Memory B cell (primary cell): ENCODE measurements at regions not wholly inside any gene's neighbourhood (a gene's known extent, or its start where the extent isn't known, plus 50 kb on each side); places are given as distances from the start of the nearest gene placed in this dataset.

Experiments
- ATAC-seq: fragments of 150-1000 bp; cut with Tn5 transposase; 2 replicates; pipeline ENCODE4 v1.10.0; 2021; ENCODE audit warnings: low read depth, mild to moderate bottlenecking, moderate library complexity
- DNase-seq, 2 donors: peaks; one replicate each; pipeline ENCODE4 v3.0.0; 2022; ENCODE audit warnings: low spot score in 2 of 2
- H3K27ac Mint-ChIP-seq: one replicate; pipeline ENCODE4 v1.8.0; 2022; ENCODE audit warnings: mild to moderate bottlenecking, moderate library complexity, mixed read lengths
- H3K27me3 Mint-ChIP-seq: one replicate; pipeline ENCODE4 v1.8.0; 2022; ENCODE audit warnings: mixed read lengths
- H3K36me3 Mint-ChIP-seq: one replicate; pipeline ENCODE4 v1.8.0; 2022; ENCODE audit warnings: mild to moderate bottlenecking, mixed read lengths
- H3K4me1 Mint-ChIP-seq: one replicate; pipeline ENCODE4 v1.8.0; 2022; ENCODE audit warnings: mixed read lengths
- H3K4me3 Mint-ChIP-seq: one replicate; pipeline ENCODE4 v1.8.0; 2022; ENCODE audit warnings: mild to moderate bottlenecking, moderate library complexity, mixed read lengths
- H3K9me3 Mint-ChIP-seq: one replicate; pipeline ENCODE4 v1.8.0; 2022; ENCODE audit warnings: mixed read lengths

DNA sequence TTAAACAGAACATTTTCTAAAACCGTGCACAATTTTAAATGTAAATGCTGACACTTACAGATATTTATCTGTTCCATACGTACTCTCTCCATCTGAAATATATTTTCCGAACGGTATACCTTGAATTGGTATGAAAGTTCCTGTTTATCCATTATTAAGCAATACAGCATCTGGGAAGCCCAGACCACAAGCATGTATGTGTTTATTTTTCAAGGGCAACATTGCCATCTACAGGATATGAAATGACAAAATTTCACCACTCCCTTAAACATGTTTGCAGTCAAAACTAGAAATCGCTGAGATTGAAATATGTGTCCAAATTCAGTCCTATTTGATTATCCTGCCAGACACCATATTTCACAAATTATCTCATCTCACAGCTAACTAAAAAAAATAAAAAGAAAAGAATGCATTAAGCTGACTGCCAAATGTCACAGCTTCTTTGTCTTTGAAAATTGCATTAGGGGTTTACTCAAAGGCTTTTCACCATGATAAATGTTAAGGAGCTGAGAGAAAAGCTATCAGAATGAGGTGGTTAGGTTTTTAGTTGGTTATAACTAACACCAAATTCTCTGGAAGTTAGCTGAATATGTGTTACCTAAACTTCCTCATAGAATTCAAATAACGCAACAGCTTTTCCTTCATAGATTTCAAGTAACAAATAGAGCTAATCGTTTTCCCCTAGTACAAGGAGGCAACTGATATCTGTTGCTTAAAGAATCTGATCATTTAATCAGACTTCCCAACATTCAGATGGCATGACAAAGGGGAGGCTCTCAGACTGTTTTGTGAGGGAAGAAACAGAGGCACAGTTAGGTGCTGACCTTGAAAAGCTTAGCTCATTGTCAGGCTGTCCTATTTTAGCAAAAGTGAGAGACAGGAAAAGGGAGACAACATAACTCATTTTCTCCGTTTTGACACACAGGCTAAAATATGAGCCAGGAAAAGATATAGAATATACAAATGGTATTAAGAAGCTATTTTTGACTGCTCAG is 533.1 kb downstream of the TBL1XR1 start:
- H3K27me3 Mint-ChIP-seq = no peaks in the 10 kb centered on the region
- H3K4me1 Mint-ChIP-seq = no peaks in the 10 kb centered on the region
- no peak overlapping the region for H3K27ac Mint-ChIP-seq
- H3K36me3 Mint-ChIP-seq = no peaks in the 10 kb centered on the region
- ATAC-seq (no peak), DNase-seq (no peak)
- H3K9me3 Mint-ChIP-seq = peaks cover 4% of the 10 kb centered on the region
- H3K4me3 Mint-ChIP-seq = no peak overlapping the region

DNA sequence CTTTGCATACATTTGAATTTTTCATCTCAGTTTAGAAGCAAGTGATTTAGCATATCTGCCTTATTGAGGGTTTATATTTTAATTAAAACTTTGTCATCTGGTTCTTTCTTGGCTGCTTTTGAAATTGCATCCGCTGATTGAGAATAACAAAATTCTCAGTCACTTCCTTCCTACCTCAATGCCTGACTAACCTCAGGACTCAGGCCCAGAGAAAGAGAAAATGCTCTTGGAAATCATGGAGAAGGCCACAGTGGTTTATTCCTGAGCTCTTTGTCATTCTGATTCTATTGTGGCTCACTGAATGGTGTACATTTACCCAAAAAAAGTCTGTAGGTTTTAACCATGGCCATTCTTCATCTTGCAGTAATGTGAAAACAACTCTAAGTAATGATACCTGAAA is 533.9 kb downstream of the TBL1XR1 start:
- Mint-ChIP-seq H3K36me3 (no peaks in the 10 kb centered on the region), H3K27ac (no peak overlapping the region), H3K4me1 (no peaks in the 10 kb centered on the region), H3K27me3 (no peaks in the 10 kb centered on the region), H3K9me3 (peaks cover 2% of the 10 kb centered on the region), H3K4me3 (no peak overlapping the region)
- DNase-seq = no peak
- no peak for ATAC-seq

DNA sequence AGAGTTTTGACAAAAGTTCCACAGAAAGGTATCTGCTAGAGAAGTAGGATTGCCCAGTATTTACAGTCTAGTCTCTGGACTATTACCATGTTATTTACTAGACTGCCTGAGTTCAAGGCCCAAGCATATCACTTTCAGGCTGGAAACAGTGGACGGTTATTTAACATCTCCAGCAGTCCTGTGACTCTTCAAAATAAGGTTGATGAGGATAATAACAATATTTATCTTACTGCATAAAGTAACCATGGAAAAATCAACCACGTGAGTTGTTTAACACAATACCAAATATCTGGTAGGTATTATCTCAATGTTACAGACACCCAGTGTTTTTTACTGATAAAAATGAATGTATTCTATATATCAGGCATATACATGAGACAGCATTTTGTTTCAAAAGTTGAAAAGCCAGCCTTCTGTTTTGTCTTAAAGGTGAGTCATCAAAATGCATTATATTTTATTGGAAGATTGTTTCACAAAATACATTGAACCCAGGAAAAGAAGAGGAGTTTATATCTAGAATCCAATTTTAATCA is 535.8 kb downstream of the TBL1XR1 start:
- ATAC-seq (no peak), DNase-seq (no peak)
- Mint-ChIP-seq H3K4me1 (no peaks in the 10 kb centered on the region), H3K27me3 (no peaks in the 10 kb centered on the region), H3K4me3 (no peak overlapping the region), H3K9me3 (no peaks in the 10 kb centered on the region), H3K36me3 (no peaks in the 10 kb centered on the region), H3K27ac (no peak overlapping the region)

DNA sequence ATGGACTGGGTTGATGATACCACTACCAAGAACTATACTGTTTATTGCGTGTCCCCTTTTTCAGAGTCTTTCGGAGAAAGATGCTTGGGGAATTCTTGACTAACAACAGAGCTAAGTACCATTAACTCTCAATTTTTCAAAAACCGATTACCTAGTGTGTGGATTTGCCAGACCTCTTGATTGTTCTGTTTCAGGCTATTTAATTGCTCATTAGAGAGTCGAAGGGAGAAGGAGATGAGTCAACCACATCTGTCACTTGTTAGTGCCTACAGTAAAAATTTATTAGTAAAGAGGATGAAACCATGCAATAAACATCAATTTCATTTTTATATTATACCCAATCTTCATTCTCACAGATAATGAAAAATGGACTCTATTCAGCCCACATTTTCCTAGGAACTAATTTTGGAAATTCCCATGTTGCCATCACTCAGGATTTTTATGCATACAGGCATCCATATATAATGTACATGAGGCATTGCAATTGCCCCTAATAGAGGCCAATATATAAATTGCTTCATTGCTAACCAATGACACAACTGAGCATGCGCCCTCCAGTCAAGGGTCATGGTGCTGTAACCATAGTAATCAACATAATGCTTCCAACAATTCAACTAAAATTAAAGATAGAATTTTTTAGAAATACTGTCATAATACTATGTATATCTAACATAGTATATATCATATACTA is 541.7 kb downstream of the TBL1XR1 start:
- no peak overlapping the region for H3K27ac Mint-ChIP-seq
- H3K27me3 Mint-ChIP-seq = no peaks in the 10 kb centered on the region
- no peaks in the 10 kb centered on the region for H3K4me1 Mint-ChIP-seq
- no peaks in the 10 kb centered on the region for H3K36me3 Mint-ChIP-seq
- ATAC-seq = no peak
- H3K4me3 Mint-ChIP-seq = no peak overlapping the region
- peaks cover 2% of the 10 kb centered on the region for H3K9me3 Mint-ChIP-seq
- no peak for DNase-seq

DNA sequence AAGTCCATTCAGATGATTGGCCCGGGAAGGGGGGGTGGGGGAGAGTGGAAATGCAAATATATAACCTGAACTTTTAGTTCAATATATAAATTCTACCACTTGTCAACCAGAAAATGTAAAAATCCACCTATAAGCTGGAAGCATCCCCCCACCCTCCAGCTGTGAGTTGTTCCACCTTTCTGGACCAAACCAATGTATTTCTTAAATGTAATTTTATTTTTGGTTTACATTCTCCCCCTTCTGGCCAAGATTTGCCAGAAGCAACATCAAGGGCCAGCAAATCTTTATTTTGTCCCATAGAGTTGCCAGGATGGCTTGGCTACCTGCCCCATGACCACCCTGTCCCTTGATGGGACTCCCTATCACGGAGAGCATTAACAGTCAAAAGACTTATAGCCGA is 545.7 kb downstream of the TBL1XR1 start:
- no peak overlapping the region for H3K4me3 Mint-ChIP-seq
- H3K27ac Mint-ChIP-seq = no peak overlapping the region
- no peaks in the 10 kb centered on the region for H3K36me3 Mint-ChIP-seq
- no peaks in the 10 kb centered on the region for H3K4me1 Mint-ChIP-seq
- no peaks in the 10 kb centered on the region for H3K27me3 Mint-ChIP-seq
- DNase-seq = no peak
- no peak for ATAC-seq
- H3K9me3 Mint-ChIP-seq = peaks cover 2% of the 10 kb centered on the region

DNA sequence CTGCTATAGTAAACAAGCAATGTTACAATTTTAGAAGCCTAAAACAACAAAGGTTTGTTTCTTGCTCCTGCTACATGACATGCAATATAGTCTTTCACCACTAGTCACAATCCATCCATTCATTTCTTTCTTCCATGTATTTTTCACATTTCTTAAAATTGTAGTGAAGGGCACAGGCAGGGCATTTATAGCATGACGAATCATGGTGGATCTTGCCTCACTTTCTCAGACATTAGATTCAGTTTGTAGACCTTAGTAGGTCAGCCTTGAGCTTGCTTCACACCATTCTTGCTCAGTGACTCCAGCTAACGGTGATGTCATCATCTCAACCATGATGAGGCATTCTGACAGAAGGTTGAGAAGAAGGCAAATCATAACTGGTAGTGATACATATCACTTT is 546.8 kb downstream of the TBL1XR1 start:
- peaks cover 3% of the 10 kb centered on the region for H3K9me3 Mint-ChIP-seq
- H3K4me1 Mint-ChIP-seq = no peaks in the 10 kb centered on the region
- DNase-seq = no peak
- no peak for ATAC-seq
- no peak overlapping the region for H3K27ac Mint-ChIP-seq
- H3K36me3 Mint-ChIP-seq = no peaks in the 10 kb centered on the region
- no peaks in the 10 kb centered on the region for H3K27me3 Mint-ChIP-seq
- no peak overlapping the region for H3K4me3 Mint-ChIP-seq

DNA sequence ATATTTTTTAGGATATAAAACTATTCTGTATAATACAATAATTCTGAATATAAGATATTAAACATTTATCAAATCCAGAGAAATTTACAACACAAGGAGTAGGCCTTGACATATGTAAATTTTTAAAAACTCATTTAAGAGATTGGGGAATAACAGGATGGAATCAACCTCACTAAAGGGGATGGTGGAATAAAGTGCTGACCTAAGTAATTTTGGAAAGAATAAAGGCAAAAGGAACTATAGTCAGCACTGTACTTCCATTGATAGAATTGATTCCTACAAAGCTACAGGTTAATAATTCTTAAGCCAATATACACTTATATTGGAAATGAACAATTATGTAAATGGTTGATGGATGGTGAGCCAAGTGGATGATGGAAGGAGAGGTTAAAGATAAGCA is 549.3 kb downstream of the TBL1XR1 start:
- ATAC-seq (no peak), DNase-seq (no peak)
- no peak overlapping the region for H3K4me3 Mint-ChIP-seq
- H3K36me3 Mint-ChIP-seq = no peaks in the 10 kb centered on the region
- H3K27me3 Mint-ChIP-seq = no peaks in the 10 kb centered on the region
- H3K27ac Mint-ChIP-seq = no peak overlapping the region
- H3K4me1 Mint-ChIP-seq = no peaks in the 10 kb centered on the region
- H3K9me3 Mint-ChIP-seq = peaks cover 4% of the 10 kb centered on the region

DNA sequence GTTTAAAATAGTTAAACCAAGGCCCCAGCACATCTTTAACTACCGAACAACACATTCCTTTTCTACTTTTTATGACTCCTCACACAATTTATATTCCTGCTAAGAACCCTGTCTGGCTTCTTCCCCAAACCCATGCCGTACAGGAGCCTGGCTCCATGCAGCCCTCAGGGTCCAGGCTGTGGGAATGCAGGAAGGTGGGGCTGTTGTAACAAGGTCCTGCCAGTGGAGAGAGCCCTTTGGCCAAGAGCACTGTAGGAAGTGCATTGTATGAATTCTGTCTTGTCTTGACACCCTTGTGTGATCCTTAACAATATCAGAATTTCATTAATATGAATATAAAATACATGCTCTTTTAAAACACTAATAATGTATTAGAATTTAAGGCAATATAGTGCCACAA is 563.8 kb downstream of the TBL1XR1 start:
- Mint-ChIP-seq H3K4me3 (no peak overlapping the region), H3K36me3 (no peaks in the 10 kb centered on the region), H3K27me3 (no peaks in the 10 kb centered on the region), H3K4me1 (no peaks in the 10 kb centered on the region), H3K27ac (no peak overlapping the region), H3K9me3 (no peaks in the 10 kb centered on the region)
- DNase-seq = no peak
- no peak for ATAC-seq

DNA sequence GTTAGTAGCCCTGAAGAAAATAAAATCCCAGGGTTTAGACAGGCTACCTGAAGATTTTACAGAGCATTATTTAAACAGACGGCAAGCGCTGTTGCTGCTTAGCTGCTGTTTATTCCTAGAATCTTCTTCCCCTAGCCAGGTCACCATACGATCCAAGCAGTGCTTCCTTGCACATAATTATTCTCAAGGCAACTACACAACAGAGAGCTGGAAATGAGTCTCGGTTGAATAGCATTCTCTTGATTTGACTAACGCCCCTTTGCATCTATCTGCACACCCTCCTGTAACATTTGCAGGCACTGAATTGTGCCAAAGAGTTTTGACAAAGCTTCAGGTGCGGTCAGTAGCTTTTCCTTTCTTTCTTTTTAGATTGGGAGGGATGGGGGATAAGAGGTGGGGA is 564.4 kb downstream of the TBL1XR1 start:
- Mint-ChIP-seq H3K4me1 (no peaks in the 10 kb centered on the region), H3K27me3 (no peaks in the 10 kb centered on the region)

DNA sequence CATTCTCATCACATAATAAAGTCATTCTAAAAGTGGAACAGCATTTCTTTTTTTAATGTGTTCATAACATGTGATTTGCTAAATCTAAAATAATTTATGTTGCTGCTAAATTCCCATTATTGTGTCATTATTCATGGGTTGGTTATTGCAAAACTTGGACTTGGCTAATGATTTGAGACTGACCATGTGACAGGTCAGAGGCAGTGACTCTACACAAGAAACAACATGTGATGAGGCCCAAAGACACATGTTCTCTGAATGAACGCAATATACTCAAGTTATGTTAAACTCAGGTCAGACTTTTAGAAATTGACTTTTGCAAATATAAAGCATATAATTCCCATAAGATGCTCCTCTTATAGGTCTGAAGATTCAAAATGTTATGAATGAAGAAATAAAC is 566.1 kb downstream of the TBL1XR1 start:
- Mint-ChIP-seq H3K4me3 (no peak overlapping the region), H3K4me1 (no peaks in the 10 kb centered on the region), H3K36me3 (no peaks in the 10 kb centered on the region), H3K27me3 (no peaks in the 10 kb centered on the region), H3K9me3 (no peaks in the 10 kb centered on the region), H3K27ac (no peak overlapping the region)
- no peak for DNase-seq
- no peak for ATAC-seq

More for the DNA sequence above, 564.4 kb downstream of the TBL1XR1 start:
- no peaks in the 10 kb centered on the region for H3K9me3 Mint-ChIP-seq
- no peak overlapping the region for H3K4me3 Mint-ChIP-seq
- H3K27ac Mint-ChIP-seq = no peak overlapping the region
- DNase-seq = no peak
- H3K36me3 Mint-ChIP-seq = no peaks in the 10 kb centered on the region
- ATAC-seq = no peak

DNA sequence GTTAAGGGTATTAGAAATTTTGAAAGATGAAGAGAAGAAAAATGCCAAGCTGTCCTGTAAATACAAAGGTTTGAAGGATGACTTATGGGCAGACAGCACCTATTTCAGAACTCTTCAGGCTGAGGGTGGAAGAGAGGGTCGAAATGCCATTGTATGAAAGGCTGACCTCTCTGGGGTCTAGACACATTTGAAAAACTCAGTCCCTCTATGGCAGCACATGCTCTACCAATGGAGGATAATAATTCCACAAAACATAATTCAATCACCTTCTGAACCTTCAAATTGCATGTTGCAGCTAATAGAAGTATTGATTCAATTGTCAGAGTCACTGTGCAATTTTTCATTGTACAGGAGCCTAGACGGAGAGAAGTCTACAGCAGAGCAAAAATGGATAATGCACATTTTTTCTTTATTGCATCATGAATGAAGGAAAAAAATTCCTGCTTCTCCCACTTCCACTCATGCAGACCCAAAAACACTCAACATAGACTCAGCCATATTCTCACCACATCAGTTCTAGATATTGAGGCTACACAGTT is 569.1 kb downstream of the TBL1XR1 start:
- Mint-ChIP-seq H3K36me3 (no peaks in the 10 kb centered on the region), H3K4me1 (no peaks in the 10 kb centered on the region), H3K9me3 (no peaks in the 10 kb centered on the region), H3K4me3 (no peak overlapping the region), H3K27me3 (no peaks in the 10 kb centered on the region), H3K27ac (no peak overlapping the region)
- ATAC-seq (no peak), DNase-seq (no peak)

DNA sequence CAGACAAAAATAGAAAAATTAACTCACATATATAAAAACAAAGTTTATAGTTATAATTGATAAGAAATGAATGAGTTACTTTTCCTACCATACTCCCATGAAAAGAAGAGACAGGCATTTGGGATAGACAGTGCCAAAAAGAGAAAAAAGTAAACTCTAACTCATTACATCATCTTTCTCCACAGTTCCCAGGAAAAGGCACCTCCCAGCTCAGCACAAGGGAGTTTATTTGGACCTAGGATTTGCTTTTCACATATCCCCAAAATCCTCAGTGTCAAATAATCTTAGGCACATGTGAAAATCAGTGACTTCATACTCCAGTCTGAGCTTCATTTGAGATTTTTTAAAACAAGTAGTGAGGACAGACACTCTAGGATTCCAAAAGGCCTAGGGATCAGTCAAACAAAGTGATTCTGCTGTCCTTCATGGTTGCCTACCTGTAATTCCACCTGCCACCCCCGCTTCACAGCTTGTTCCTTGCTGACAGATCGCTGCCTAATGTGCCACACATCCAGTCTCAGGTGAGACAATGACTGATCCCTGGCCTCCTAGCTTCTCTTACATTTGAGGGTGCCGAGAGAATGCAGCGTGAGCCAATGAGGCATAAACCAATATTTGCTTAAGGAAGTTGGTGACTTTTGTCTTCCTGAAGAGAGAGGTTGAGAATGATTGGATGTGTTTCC is 573.7 kb downstream of the TBL1XR1 start:
- no peaks in the 10 kb centered on the region for H3K4me1 Mint-ChIP-seq
- H3K9me3 Mint-ChIP-seq = no peaks in the 10 kb centered on the region
- H3K36me3 Mint-ChIP-seq = no peaks in the 10 kb centered on the region
- ATAC-seq (no peak), DNase-seq (no peak)
- H3K4me3 Mint-ChIP-seq = no peak overlapping the region
- no peak overlapping the region for H3K27ac Mint-ChIP-seq
- no peaks in the 10 kb centered on the region for H3K27me3 Mint-ChIP-seq

DNA sequence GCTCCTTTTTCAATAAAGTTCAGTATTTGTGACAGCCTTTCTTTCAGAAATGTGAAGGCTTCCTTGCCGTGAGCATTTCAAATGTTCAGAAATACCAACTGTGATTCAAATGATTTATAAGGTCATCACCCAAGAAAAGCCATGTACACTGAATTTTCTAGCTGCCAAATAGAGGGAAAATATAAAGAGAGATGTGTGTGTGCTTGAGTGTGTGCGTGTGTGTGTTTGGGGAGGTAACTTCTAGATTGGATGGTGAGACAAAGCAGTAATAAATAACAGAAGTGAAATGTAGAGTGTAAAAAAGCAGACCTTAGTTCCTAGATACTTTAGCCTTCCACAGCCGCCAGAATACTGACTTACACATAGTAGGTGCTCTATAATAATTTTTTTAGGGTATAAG is 577.4 kb downstream of the TBL1XR1 start:
- Mint-ChIP-seq H3K9me3 (no peaks in the 10 kb centered on the region), H3K27ac (no peak overlapping the region), H3K27me3 (no peaks in the 10 kb centered on the region), H3K4me1 (no peaks in the 10 kb centered on the region), H3K4me3 (no peak overlapping the region), H3K36me3 (no peaks in the 10 kb centered on the region)
- DNase-seq = no peak
- no peak for ATAC-seq

DNA sequence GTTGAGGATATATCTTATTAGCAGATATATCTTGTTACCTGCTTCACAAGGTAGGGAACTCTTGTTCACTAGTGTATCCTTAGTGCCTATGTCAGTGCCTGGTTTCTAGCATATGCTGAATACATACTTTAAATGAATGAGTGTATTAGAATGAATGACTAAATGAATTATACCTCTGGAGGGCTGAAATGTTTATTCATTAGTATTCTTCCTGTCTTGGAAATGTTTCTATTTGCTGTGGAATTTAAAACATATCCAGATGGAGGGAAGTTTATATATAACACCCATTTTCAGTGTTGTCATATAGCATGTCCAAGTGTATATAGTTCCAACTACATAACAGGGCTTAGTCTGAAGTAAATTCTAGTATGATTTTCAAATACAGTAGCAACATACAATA is 581.5 kb downstream of the TBL1XR1 start:
- H3K27ac Mint-ChIP-seq = no peak overlapping the region
- ATAC-seq (no peak), DNase-seq (no peak)

More for the DNA sequence above, 581.5 kb downstream of the TBL1XR1 start:
- no peaks in the 10 kb centered on the region for H3K27me3 Mint-ChIP-seq
- no peaks in the 10 kb centered on the region for H3K4me1 Mint-ChIP-seq
- H3K36me3 Mint-ChIP-seq = no peaks in the 10 kb centered on the region
- H3K9me3 Mint-ChIP-seq = no peaks in the 10 kb centered on the region
- no peak overlapping the region for H3K4me3 Mint-ChIP-seq
